HPDE6-E6E7 (cell line): ENCODE measurements at regions not wholly inside any gene's neighbourhood (a gene's known extent, or its start where the extent isn't known, plus 50 kb on each side); places are given as distances from the start of the nearest gene placed in this dataset.
"Not testable (repeated sequence)": the region's sequence is repeated elsewhere in the genome, so short reads cannot be mapped to it uniquely, and the experiment has no call there.

ENCODE experiments used
- DNase-seq: peaks from one replicate; pipeline ENCODE4 v3.0.0; 2011; ENCODE audit warnings: missing footprints; ENCODE audit errors: extremely low spot score

- DNase-seq = no peak
Observed at GRCh38 chr4:79175716-79176115, 150.1 kb downstream of the NAA11 start.

GRCh38 chr4:79174490-79175252 is 151.2 kb downstream of the NAA11 start:
- DNase-seq = no peak

GRCh38 chr4:79173186-79173585 is 152.7 kb downstream of the NAA11 start:
- DNase-seq = no peak

- no peak for DNase-seq
Observed at GRCh38 chr4:79170077-79170476, 155.8 kb downstream of the NAA11 start.

GRCh38 chr4:79164907-79165610 is 160.8 kb downstream of the NAA11 start:
- DNase-seq = no peak

- DNase-seq = no peak
Observed at GRCh38 chr4:79163981-79164490, 161.8 kb downstream of the NAA11 start.

- no peak for DNase-seq
Observed at GRCh38 chr4:79160962-79161361, 164.9 kb downstream of the NAA11 start.

GRCh38 chr4:79158705-79159104 is 167.2 kb downstream of the NAA11 start:
- not testable (repeated sequence) for DNase-seq

- no peak for DNase-seq
Observed at GRCh38 chr4:79155336-79155735, 170.5 kb downstream of the NAA11 start.

- no peak for DNase-seq
Observed at GRCh38 chr4:79150820-79151416, 174.9 kb downstream of the NAA11 start.

GRCh38 chr4:79148369-79148768 is 177.5 kb downstream of the NAA11 start:
- DNase-seq = no peak

- DNase-seq = no peak
Observed at GRCh38 chr4:79147251-79147650, 178.6 kb downstream of the NAA11 start.

GRCh38 chr4:79141530-79141929 is 184.3 kb downstream of the NAA11 start:
- DNase-seq = no peak

- DNase-seq = no peak
Observed at GRCh38 chr4:79134767-79135166, 191.1 kb downstream of the NAA11 start.

GRCh38 chr4:79132826-79133225 is 193.0 kb downstream of the NAA11 start:
- no peak for DNase-seq

GRCh38 chr4:79121875-79122358 is 182.7 kb upstream of the PAQR3 start:
- DNase-seq = no peak

- no peak for DNase-seq
Observed at GRCh38 chr4:79121223-79121622, 182.0 kb upstream of the PAQR3 start.

- not testable (repeated sequence) for DNase-seq
Observed at GRCh38 chr4:79117051-79117450, 177.8 kb upstream of the PAQR3 start.

GRCh38 chr4:79107014-79107413 is 167.8 kb upstream of the PAQR3 start:
- DNase-seq = no peak

- DNase-seq = no peak
Observed at GRCh38 chr4:79088946-79089691, 149.9 kb upstream of the PAQR3 start.

GRCh38 chr4:79087071-79087470 is 147.8 kb upstream of the PAQR3 start:
- DNase-seq = no peak
